Parathyroid adenoma (tissue), 2 donors: ENCODE measurements at regions not wholly inside any gene's neighbourhood (a gene's known extent, or its start where the extent isn't known, plus 50 kb on each side); places are given as distances from the start of the nearest gene placed in this dataset.

Experiments
- H2AFZ ChIP-seq: fragments of 300-600 bp; sonication (generic); one replicate; pipeline ENCODE4 v1.7.0; 2017; ENCODE audit warnings: antibody characterized with exemption, mild to moderate bottlenecking
- H3K27ac ChIP-seq: fragments of 300-600 bp; sonication (generic); one replicate; pipeline ENCODE4 v1.7.0; 2017
- H3K27me3 ChIP-seq: fragments of 300-600 bp; sonication (generic); one replicate; pipeline ENCODE4 v1.7.0; 2017; ENCODE audit warnings: low read length; ENCODE audit not compliant: control insufficient read depth, insufficient read depth
- H3K36me3 ChIP-seq: fragments of 300-600 bp; sonication (generic); one replicate; pipeline ENCODE4 v1.7.0; 2017; ENCODE audit warnings: low read length; ENCODE audit not compliant: control insufficient read depth, insufficient read depth
- H3K4me1 ChIP-seq: fragments of 300-600 bp; sonication (generic); one replicate; pipeline ENCODE4 v1.7.0; 2017; ENCODE audit warnings: control low read depth
- H3K4me2 ChIP-seq: fragments of 300-600 bp; sonication (generic); one replicate; pipeline ENCODE4 v1.7.0; 2017; ENCODE audit warnings: low read length
- H3K4me3 ChIP-seq: fragments of 300-600 bp; sonication (generic); one replicate; pipeline ENCODE4 v1.7.0; 2017; ENCODE audit warnings: low read depth, low read length
- H3K79me2 ChIP-seq: fragments of 300-600 bp; sonication (generic); one replicate; pipeline ENCODE4 v1.7.0; 2017; ENCODE audit warnings: control low read depth
- H3K9ac ChIP-seq: fragments of 300-600 bp; sonication (generic); one replicate; pipeline ENCODE4 v1.7.0; 2017; ENCODE audit warnings: mild to moderate bottlenecking
- H3K9me3 ChIP-seq: fragments of 300-600 bp; sonication (generic); one replicate; pipeline ENCODE4 v1.7.0; 2017; ENCODE audit warnings: low read length; ENCODE audit not compliant: control insufficient read depth
- CTCF ChIP-seq: fragments of 300-600 bp; sonication (generic); IDR thresholded peaks from one replicate; pipeline ENCODE4 v1.7.0; 2017; ENCODE audit warnings: antibody characterized with exemption, mild to moderate bottlenecking
- donor health status: primary hyperparathyroidism.

DNA sequence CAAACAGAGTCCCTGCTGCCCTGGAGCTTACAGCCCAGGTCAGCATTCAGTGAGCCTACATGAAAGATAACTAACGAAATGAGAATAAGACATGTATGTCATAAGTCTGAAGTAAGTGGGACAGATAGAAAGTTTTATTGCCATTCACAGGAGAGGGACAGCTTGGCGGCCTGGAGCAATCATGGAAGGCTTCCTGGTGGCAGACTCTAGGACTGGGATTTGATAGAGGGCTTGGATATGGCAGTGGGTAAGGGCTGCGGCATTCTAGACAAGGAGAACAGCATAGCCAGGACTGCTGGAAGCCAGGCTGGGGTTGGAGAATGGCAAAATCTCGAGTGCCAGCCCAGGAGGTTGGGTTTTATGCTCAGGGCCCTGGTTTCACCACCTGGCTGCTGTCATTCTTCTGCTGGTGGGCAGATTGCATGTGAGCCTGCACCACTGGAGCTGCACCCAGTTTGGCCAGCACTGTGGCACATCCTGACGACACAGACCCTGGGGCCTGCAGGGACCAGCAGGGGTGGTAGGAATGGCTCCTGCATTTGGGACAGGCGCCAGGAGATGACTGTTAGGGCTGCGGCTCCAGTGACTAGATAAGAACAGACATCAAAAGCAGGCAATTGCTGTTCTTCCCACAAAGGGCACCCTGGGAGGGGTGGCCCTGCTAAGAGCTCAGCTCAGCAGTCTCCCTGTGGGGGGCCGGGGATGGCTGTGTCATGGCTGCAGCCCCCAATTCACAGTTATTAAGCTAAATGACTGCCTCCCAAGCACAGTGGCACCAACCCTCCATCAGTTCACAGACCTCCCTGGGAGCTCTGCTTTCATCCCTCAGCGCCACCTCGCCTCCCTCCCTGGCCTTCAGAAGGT lies 161.1 kb downstream of the RPS24 start:
- no peaks in the 10 kb centered on the region for H3K4me1 ChIP-seq
- no peak overlapping the region for H2AFZ ChIP-seq
- H3K9ac ChIP-seq: no peak overlapping the region
- H3K4me3 ChIP-seq: no peak overlapping the region
- no peaks in the 10 kb centered on the region for H3K79me2 ChIP-seq
- no peak overlapping the region for H3K27ac ChIP-seq
- no peaks in the 10 kb centered on the region for H3K27me3 ChIP-seq
- TF ChIP-seq CTCF: no peak
- H3K4me2 ChIP-seq: no peak overlapping the region
- no peaks in the 10 kb centered on the region for H3K9me3 ChIP-seq
- no peaks in the 10 kb centered on the region for H3K36me3 ChIP-seq

- no peaks in the 10 kb centered on the region for H3K79me2 ChIP-seq
- no peak for TF ChIP-seq CTCF
- no peak overlapping the region for H2AFZ ChIP-seq
- no peak overlapping the region for H3K4me3 ChIP-seq
- no peaks in the 10 kb centered on the region for H3K9me3 ChIP-seq
- no peaks in the 10 kb centered on the region for H3K36me3 ChIP-seq
- H3K27ac ChIP-seq: no peak overlapping the region
- no peaks in the 10 kb centered on the region for H3K27me3 ChIP-seq
- H3K9ac ChIP-seq: no peak overlapping the region
- no peaks in the 10 kb centered on the region for H3K4me1 ChIP-seq
- no peak overlapping the region for H3K4me2 ChIP-seq
These were observed 162.7 kb downstream of the RPS24 start for GRCh38 chr10:78196396-78196795.

DNA sequence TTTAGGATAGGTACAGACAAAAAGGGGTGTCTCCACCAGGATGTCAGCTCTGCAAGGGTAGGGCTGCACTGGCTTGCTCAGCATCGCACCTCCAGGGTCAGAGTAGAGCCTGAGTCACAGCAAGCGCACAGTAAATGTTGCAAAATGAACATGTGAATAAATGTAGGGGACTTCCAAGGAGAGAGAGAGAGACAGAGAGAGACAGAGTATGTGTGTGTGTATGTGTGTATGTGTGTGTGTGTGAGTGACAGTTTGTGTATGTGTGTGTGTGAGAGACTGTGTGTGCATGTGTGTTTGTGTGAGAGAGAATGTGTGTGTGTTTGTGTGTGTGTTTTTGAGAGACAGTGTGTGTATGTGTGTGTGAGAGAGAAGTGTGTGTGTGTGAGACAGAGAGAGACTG lies 163.3 kb downstream of the RPS24 start:
- Histone ChIP-seq H3K27ac (no peak overlapping the region), H3K36me3 (no peaks in the 10 kb centered on the region), H3K79me2 (no peaks in the 10 kb centered on the region), H3K4me1 (no peaks in the 10 kb centered on the region), H3K9ac (no peak overlapping the region), H3K9me3 (no peaks in the 10 kb centered on the region), H3K27me3 (no peaks in the 10 kb centered on the region), H2AFZ (no peak overlapping the region), H3K4me2 (no peak overlapping the region), H3K4me3 (no peak overlapping the region)
- TF ChIP-seq CTCF: no peak

DNA sequence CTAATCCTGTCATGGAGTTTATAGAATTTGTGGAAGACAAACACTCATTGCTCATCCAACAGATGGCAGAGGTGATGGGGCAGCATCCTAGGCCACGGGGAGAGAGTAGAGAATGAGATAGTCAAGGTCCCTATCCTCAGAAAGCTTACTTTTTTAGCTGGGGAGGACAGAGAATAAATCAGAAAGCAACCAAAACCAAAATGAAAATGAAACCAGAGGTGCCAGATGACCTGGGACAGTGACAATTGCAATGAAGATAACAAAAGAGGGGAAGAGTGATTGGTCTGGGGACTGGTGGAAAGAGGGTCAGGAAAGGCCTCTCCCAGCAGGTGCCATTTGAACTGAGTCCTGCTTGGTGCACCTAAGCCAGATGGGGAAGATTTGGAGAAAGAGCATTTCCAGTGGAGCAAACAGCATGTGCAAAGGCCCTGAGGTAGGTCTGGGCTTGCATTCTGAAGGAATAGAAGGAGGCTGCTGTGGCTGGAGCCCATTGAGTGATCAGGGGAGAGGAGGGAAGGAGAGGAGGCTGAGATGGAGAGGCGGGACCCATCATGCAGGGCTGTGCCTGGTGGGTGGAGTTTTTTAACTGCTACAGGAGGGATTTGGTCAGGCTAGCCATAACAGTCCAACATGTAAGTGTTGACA lies 164.1 kb downstream of the RPS24 start:
- H3K4me3 ChIP-seq: no peak overlapping the region
- H2AFZ ChIP-seq: no peak overlapping the region
- H3K9me3 ChIP-seq: no peaks in the 10 kb centered on the region
- no peaks in the 10 kb centered on the region for H3K4me1 ChIP-seq
- H3K79me2 ChIP-seq: no peaks in the 10 kb centered on the region
- no peaks in the 10 kb centered on the region for H3K27me3 ChIP-seq
- no peaks in the 10 kb centered on the region for H3K36me3 ChIP-seq
- H3K27ac ChIP-seq: no peak overlapping the region
- no peak overlapping the region for H3K4me2 ChIP-seq
- H3K9ac ChIP-seq: no peak overlapping the region
- TF ChIP-seq CTCF: no peak
